Stimulated activated CD4-positive, alpha-beta T cell treated with anti-CD3 and anti-CD28 coated beads, TNF-alpha, amount 100 ng/mL, for 4 hours (primary cell): ENCODE measurements at regions not wholly inside any gene's neighbourhood (a gene's known extent, or its start where the extent isn't known, plus 50 kb on each side); places are given as distances from the start of the nearest gene placed in this dataset.

Experiments used
- DNase-seq, 3 experiments: peaks; one replicate each; pipeline ENCODE4 v3.0.0-alpha.2; 2020; ENCODE audit warnings: low read depth in 3 of 3

GRCh38 chr14:54127526-54127925, 170.9 kb upstream of the BMP4 start:
- no peak for DNase-seq

- DNase-seq, result no peak
Observed at GRCh38 chr14:54129850-54130640, 173.4 kb upstream of the BMP4 start.

- no peak for DNase-seq
Observed at GRCh38 chr14:54132496-54132895, 175.9 kb upstream of the BMP4 start.

GRCh38 chr14:54133896-54134295, 177.3 kb upstream of the BMP4 start:
- no peak for DNase-seq

GRCh38 chr14:54135804-54136280, 179.2 kb upstream of the BMP4 start:
- no peak for DNase-seq

- DNase-seq, result no peak
Observed at GRCh38 chr14:54136894-54137613, 180.4 kb upstream of the BMP4 start.

GRCh38 chr14:54137614-54137961, 181.0 kb upstream of the BMP4 start:
- DNase-seq, result no peak

GRCh38 chr14:54138024-54138353, 181.4 kb upstream of the BMP4 start:
- no peak for DNase-seq

GRCh38 chr14:54138354-54139038, 181.9 kb upstream of the BMP4 start:
- no peak for DNase-seq

- DNase-seq, result no peak
Observed at GRCh38 chr14:54140551-54140950, 183.9 kb upstream of the BMP4 start.

- no peak for DNase-seq
Observed at GRCh38 chr14:54146601-54147000, 190.0 kb upstream of the BMP4 start.

- DNase-seq, result no peak
Observed at GRCh38 chr14:54147282-54147681, 190.7 kb upstream of the BMP4 start.

GRCh38 chr14:54147758-54148157, 191.1 kb upstream of the BMP4 start:
- no peak for DNase-seq

GRCh38 chr14:54148251-54148650, 191.6 kb upstream of the BMP4 start:
- no peak for DNase-seq

- no peak for DNase-seq
Observed at GRCh38 chr14:54152351-54152750, 195.7 kb upstream of the BMP4 start.

- DNase-seq, result no peak
Observed at GRCh38 chr14:54166049-54166950, 209.7 kb upstream of the BMP4 start.

- DNase-seq, result no peak
Observed at GRCh38 chr14:54168489-54168888, 211.9 kb upstream of the BMP4 start.

- DNase-seq, result no peak
Observed at GRCh38 chr14:54169254-54169924, 212.8 kb upstream of the BMP4 start.

- no peak for DNase-seq
Observed at GRCh38 chr14:54170301-54170700, 213.7 kb upstream of the BMP4 start.

GRCh38 chr14:54172114-54172513, 215.5 kb upstream of the BMP4 start:
- DNase-seq, result no peak

GRCh38 chr14:54172562-54172961, 215.9 kb upstream of the BMP4 start:
- no peak for DNase-seq
